T1000 (cell line): ENCODE measurements at regions not wholly inside any gene's neighbourhood (a gene's known extent, or its start where the extent isn't known, plus 50 kb on each side); places are given as distances from the start of the nearest gene placed in this dataset.
"Not testable (repeated sequence)": the region's sequence is repeated elsewhere in the genome, so short reads cannot be mapped to it uniquely, and the experiment has no call there.

ENCODE experiments used
- DNase-seq: peaks from one replicate; lab custom pipeline; 2025; ENCODE audit warnings: mixed read lengths; lab: John Stamatoyannopoulos, UW

GRCh38 chr20:53872561-53873229 lies 197.7 kb downstream of the BCAS1 start:
- DNase-seq, result no peak

GRCh38 chr20:53872081-53872541 lies 198.3 kb downstream of the BCAS1 start:
- no peak for DNase-seq

- no peak for DNase-seq
Observed at GRCh38 chr20:53871541-53871940, 198.9 kb downstream of the BCAS1 start.

GRCh38 chr20:53870426-53871315 lies 199.7 kb downstream of the BCAS1 start:
- DNase-seq, result no peak

GRCh38 chr20:53869466-53870258 lies 200.7 kb downstream of the BCAS1 start:
- peak; percentile 36 for DNase-seq

GRCh38 chr20:53867741-53868351 lies 202.5 kb downstream of the BCAS1 start:
- no peak for DNase-seq

GRCh38 chr20:53866794-53867740 lies 203.3 kb downstream of the BCAS1 start:
- no peak for DNase-seq

- peak; percentile 15 for DNase-seq
Observed at GRCh38 chr20:53865901-53866793, 204.2 kb downstream of the BCAS1 start.

GRCh38 chr20:53864765-53865683 lies 205.4 kb downstream of the BCAS1 start:
- DNase-seq, result not testable (repeated sequence)

- not testable (repeated sequence) for DNase-seq
Observed at GRCh38 chr20:53863923-53864641, 206.3 kb downstream of the BCAS1 start.

- not testable (repeated sequence) for DNase-seq
Observed at GRCh38 chr20:53863535-53863922, 206.9 kb downstream of the BCAS1 start.

- DNase-seq, result not testable (repeated sequence)
Observed at GRCh38 chr20:53863039-53863438, 207.4 kb downstream of the BCAS1 start.

GRCh38 chr20:53862490-53862889 lies 207.9 kb downstream of the BCAS1 start:
- not testable (repeated sequence) for DNase-seq

- not testable (repeated sequence) for DNase-seq
Observed at GRCh38 chr20:53862136-53862397, 208.3 kb downstream of the BCAS1 start.

GRCh38 chr20:53859684-53860083 lies 210.7 kb downstream of the BCAS1 start:
- no peak for DNase-seq

- DNase-seq, result not testable (repeated sequence)
Observed at GRCh38 chr20:53859009-53859408, 211.4 kb downstream of the BCAS1 start.

- DNase-seq, result not testable (repeated sequence)
Observed at GRCh38 chr20:53858516-53858915, 211.9 kb downstream of the BCAS1 start.

GRCh38 chr20:53857723-53858236 lies 212.6 kb downstream of the BCAS1 start:
- no peak for DNase-seq
